ENCODE measurements at regions not wholly inside any gene's neighbourhood (a gene's known extent, or its start where the extent isn't known, plus 50 kb on each side); places are given as distances from the start of the nearest gene placed in this dataset.
A peak's percentile ranks its signal among the peaks of the same experiment; 100 is the strongest.

DNA sequence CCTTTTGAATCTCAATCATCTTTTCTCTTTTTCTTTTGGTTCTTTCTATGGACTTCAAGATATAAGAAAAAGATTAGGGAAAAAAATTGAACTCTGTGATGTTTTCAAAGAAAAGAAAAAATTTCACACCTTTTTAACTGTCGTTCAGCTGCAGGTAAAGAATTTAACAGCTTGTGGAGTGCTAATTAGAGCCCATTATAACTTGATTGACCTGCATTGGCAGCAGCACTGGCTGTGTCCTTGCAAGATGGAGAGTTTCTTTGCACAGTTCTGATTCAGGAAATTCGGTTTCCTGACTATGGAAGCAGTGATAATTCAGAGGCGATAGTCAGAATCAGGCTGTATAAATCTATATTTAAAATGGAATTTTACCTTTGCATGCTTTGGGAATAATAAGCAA, 183.2 kb upstream of the DACH1 start:
- DNase-seq (ENCODE audit: low read depth in 4 of 4, low spot score in 3 of 4) = no peak

DNA sequence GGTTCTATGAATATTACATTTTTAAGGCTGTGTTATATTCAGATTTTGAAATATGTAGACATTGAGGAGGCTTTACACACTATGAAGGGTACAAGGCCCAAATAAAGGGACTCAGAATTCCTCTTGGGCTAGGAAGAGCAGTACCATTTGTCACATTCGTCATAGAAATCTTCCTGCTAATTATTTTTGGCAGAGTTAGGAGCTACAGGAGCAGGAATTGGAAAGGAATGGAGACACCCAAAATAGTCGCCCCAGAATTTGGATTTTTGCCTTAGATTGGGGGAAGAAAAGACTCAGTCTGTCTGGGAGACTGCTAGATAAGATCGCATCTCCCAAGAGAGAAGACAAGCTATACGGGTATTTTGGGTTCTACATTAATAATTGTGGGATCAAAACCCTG, 176.4 kb upstream of the DACH1 start:
- DNase-seq (ENCODE audit: low read depth in 4 of 4, low spot score in 3 of 4) = no peak

DNA sequence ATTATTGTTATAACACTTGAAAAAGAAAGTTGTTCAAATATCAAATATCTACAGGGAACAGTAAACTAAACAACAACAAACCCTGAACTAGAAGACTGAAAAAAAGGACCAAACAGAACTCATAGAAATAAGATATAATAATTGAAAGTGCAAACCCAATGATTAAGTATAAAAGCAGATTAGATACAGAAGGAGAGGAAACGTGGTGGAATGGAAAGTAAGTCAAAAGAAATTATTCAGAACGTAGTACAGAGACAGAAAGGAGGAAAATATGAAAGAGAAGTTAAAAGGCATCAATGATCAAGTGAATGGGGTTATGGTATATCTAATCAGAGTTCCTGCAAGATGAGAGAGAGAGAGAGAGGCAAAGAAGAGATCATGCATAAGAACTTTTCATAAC, 174.2 kb upstream of the DACH1 start:
- no peak for DNase-seq (ENCODE audit: low read depth in 4 of 4, low spot score in 3 of 4)

DNA sequence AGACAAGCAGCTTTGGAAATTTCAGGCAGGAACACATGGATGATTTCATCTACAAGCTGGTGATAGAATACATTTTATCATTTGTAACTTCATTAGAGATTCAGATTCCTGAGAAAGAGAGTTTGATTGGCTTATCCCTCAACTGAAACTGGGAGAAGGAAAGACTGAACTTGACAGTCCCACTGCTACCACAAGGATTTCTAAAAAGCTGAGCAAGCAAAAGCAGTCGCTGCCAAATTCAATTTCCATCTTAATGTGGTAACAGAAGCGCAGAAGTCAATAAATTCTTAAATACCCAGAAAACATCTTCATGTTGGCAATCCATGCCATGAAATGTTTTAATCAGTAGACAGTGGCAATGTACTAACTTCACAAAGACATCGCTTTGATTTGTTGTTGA, 172.1 kb upstream of the DACH1 start:
- no peak for DNase-seq (ENCODE audit: low read depth in 4 of 4, low spot score in 3 of 4)

DNA sequence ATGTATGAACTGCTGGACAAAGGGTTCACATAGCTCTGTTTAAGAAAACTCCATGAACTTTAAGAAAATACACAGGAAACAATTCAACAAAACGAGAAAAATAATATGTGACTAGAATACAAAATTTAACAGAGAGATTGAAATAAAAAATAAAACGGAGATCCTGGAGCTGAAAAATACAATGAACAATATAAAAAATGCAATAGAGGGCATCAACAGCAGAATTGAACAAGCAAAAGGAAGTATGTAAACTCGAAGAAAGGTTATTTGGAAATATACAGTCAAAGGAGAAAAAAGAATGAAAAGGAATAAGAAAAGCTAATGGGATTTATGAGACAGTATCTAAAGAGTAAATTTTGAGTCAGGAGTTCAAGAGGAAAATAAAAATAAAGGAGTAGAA, 163.0 kb upstream of the DACH1 start:
- no peak for DNase-seq (ENCODE audit: low read depth in 4 of 4, low spot score in 3 of 4)

DNA sequence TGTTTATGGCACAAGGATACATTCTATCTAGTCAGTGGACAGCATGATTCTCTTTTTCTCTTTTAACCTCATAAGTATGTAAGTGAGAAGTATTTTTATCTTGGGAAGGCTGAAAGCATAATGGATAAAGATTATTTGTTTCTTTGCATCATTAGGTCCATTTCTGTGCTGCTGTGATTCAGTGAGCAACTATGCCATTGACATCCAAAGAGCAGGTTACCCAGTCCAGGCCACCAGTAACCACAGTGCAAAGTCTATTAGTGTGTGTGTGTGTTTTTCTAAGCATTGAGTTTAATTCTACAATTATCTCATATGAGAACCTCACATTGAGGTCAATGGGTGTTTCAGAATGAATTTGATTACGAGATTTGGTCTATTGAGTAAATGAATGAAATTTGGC, 158.8 kb upstream of the DACH1 start:
- no peak for DNase-seq (ENCODE audit: low read depth in 4 of 4, low spot score in 3 of 4)

DNA sequence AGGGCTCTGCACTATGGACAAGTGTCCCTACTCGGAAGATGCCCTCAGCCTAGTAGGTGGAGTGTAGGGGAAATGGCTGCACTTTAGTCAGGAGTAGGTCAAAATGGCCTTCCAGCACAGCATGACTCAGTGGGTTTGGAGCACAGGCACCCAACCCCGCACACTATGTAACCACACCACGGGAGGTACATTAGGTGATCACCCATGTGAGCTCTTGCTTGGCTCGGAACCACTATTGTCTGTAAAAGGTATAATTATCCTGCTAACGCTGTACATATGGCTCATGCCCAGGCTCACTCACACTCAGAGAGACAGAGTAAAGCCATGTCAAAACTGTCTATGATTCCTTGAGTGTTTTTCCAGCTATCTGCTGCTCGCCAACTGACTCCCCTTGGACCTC, 156.9 kb upstream of the DACH1 start:
- no peak for DNase-seq (ENCODE audit: low read depth in 4 of 4, low spot score in 3 of 4)

DNA sequence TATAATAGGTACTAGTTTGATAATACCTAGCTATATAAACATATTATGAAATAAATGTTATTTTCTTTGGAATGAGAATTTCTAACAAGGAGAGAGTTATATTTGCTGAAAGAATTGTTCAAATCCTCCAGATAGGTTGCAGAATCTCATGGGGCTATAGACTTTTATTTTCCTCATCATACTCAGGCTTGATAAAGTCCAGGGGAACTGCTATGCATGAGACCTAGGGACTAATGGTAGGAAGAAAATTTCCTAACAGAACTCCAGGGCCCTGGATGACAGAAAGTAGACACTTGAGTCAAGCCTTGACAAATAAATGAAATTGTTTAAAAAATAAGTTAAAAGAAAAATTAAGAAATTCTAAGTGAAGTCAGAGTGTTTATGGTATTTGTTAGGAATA, 138.5 kb upstream of the DACH1 start:
- DNase-seq (ENCODE audit: low read depth in 4 of 4, low spot score in 3 of 4) = no peak

DNA sequence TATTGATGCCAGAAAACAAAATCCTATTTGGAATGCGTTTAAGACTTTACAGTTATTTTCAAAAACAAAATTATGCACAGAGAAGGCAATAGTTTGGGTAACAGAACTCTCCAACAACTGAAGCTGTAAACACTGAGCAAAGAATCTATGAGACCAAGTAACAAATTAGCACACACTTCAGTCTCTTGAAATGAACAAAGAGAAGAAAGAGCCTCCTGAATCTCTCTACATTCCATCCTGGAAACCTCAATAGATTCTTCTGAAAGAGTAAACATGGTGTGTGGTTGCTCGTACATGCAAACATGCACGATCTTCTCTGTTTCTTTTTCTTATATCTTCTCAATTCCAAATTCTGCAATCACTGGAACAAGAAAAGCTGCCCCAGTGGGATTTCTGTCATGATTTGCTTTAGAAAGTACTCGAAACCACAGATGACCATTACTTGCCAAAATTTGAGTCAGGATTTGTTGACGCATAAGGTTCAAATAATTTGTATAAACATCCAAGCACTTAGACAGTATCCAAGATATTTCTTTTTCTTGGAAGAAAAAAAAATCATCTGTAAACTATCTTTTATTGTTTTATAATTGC, 137.9 kb upstream of the DACH1 start:
- no peak for DNase-seq (ENCODE audit: low read depth in 4 of 4, low spot score in 3 of 4)

DNA sequence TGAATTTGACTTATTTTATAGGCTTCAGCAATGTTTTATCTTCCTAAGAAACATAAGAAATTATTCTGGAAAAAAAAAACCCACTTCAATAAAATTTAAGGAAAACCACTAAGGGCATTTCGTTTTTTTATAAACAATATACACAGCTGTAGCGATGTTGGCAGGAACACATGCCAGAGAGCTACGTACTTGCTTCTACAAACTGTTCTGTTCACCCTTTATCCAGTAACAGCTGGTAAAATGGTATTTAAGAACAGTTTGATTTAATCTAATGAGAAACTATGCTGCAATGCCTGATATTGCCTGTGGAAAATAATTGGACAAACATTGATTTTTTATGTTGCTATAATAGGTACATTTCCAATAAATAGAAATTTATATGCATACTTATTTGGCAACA, 137.2 kb upstream of the DACH1 start:
- no peak for DNase-seq (ENCODE audit: low read depth in 4 of 4, low spot score in 3 of 4)

DNA sequence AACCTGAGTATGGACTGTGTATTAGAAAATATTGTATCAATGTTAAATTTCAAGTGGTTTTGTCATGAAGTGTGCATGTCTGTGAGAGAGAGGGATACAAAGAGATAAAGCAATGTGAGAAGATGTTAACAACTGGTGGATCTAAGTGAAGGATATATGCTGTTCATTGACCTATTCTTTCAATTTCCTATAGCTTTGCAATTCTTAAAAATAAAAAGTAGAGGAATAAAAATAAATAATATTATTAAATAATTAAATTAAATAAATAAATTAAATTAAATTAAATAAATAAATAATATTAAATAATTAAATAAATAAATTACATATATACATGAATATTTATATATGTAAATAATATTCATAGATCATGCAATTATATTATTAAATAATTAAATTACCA, 131.2 kb upstream of the DACH1 start:
- no peak for DNase-seq (ENCODE audit: low read depth in 4 of 4, low spot score in 3 of 4)

DNA sequence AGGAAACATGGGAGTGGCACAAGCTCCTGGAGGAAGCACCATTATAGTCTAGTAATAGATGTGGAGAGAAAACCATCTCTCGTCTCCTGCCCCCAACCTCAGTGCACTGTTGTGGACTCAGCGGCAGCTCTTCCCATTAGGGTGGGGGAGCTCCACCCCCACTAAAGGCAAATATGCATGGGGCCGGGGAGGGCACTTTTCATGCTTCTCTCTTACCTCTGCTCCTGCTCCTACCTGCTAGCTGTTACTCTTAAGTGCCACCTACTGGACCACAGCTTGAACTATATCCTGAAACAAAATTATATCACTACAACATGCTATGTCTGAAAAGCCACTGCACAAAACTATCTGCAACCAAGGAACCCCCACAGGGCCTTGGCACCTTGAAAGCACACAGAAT, 112.6 kb upstream of the DACH1 start:
- peak in 2 of 4 donors; percentile 0 to 4 for DNase-seq (ENCODE audit: low read depth in 4 of 4, low spot score in 3 of 4)

DNA sequence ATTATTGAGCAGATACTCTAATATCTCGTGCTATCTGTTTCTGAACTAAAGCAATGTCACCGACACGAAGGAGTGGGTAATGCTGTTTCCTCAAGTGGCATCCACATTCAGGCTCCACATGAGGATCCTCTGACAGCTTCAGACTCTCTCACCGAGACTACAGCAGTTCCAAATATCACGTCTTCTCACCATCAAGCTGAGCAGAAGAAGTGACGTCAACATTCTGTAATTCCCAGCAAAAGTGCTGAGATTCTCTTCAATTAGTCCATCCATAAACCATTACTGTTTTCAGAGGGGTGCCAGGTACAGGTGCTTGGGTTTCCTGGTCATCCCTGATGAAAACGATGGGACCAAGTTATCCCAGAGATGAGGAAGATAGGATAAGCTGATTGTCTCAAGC, 110.0 kb upstream of the DACH1 start:
- no peak for DNase-seq (ENCODE audit: low read depth in 4 of 4, low spot score in 3 of 4)

DNA sequence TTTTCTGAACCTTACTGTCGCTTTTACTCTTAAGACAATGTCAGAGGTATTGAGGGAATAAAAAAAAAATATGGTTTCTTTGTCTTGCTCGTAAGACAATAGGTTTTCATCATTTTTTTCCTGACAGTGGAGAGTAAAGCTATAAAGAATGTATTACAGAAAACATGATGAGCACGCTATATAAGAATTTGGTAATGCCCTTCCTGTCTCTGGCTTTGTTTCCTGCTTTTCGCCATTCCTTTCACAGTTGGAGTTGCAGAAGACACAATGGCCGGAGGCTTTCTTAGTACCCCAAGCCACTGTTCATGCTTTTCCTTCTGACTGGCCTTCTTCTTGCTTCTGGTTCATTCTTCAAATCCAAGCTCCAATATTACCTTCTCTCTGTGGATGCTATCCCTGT, 101.0 kb upstream of the DACH1 start:
- DNase-seq (ENCODE audit: low read depth in 4 of 4, low spot score in 3 of 4) = no peak

DNA sequence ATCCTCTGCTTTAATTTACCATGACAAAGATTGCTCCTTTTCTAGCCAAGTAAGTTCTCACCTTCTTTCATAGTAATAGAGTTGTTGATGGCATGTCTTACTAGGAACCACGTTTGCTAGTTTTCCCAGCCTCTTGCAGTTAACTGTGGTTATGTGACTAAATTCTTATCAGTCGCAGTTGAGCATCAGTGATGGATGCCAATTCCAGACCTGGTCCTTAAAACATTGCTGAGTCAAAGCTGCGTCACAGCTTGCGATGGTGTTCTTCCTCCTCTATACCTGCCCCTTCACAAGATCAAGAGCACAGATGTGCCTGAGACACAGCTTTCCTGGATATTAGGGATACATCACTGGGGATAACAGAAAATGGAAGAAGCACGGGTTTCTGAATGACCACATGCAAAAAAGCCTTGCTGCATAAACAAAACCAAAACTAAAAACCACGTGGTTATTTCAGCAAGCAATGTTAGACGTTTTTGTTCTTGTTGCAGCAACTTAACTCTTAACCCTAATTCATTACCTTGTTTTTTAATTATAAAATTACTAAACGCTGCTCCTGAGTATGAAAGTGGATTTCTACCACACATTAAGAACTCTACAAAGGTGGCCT, 97.6 kb upstream of the DACH1 start:
- no peak for DNase-seq (ENCODE audit: low read depth in 4 of 4, low spot score in 3 of 4)

DNA sequence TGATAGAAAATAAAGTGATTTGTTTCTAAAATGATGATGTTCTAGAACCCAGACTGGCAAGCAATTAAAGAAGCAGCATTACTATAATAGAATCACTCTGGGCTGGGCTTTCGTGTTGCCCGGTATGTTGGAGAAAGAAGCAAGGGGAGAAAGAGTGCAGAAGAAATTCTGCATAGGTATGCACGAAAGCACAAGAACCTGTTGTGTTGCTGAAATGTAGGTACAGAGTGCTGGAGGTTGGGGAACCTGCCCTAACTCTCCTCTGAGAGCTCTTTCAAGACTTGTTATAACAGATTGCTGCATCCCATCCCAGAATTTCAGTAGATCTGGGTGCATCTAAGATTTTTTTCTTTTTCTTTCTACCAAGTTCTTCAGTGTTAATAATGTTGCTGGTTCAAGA, 95.7 kb upstream of the DACH1 start:
- no peak for DNase-seq (ENCODE audit: low read depth in 4 of 4, low spot score in 3 of 4)

DNA sequence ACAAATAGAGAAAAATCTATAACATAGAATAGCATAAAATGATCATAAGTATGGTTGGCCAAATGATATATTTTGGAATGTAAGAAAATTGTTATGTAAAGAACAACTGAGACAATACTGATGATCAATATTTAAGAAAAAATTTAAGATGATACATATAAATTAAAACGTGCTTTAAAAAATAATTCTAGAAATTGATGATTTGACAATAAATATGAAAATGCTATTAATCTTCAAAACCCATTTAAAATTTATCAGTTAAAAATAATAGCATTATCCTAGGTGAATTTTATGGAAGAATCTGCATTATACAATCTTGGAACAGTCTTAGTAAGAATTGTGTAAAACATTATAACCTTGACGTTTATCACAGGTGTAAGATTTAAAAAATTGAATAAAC, 95.1 kb upstream of the DACH1 start:
- no peak for DNase-seq (ENCODE audit: low read depth in 4 of 4, low spot score in 3 of 4)

DNA sequence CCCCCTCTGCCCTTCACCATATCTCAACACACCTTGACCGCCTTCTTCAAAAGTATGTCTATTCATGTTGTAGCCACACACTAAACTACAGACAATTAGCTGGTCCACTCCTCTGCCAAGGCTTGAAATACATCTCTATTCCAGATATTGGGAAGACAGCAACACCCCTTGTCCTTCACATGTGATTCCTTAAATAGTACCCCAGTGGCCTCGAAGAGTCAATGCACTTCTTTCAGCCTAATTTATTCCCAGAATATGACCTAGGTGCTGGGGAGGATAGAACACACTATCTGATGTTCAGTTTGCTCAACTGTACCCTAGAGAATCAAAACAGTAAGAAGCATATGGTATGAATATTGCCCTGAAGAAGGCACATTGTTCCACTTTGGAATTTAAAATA, 82.4 kb upstream of the DACH1 start:
- DNase-seq (ENCODE audit: low read depth in 4 of 4, low spot score in 3 of 4) = no peak

DNA sequence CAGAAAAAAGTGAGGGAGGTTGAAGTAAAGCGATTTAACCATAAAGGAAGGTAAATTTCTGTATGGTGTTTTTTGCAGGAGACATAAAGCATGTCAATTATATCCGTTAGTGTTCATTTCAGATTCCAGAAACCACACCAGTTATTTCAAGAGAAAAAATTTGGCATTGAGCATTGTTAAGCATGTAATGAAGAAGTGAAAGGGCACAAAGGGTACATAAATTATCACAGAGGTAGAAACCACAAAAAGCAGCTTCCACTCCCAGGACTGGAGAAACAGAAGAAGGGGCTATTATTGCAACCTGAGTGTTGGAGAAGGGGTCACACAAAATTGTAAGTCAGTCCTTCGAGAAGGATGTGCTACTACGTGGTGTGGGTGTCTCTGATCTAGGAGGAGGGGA, 72.2 kb upstream of the DACH1 start:
- no peak for DNase-seq (ENCODE audit: low read depth in 4 of 4, low spot score in 3 of 4)

DNA sequence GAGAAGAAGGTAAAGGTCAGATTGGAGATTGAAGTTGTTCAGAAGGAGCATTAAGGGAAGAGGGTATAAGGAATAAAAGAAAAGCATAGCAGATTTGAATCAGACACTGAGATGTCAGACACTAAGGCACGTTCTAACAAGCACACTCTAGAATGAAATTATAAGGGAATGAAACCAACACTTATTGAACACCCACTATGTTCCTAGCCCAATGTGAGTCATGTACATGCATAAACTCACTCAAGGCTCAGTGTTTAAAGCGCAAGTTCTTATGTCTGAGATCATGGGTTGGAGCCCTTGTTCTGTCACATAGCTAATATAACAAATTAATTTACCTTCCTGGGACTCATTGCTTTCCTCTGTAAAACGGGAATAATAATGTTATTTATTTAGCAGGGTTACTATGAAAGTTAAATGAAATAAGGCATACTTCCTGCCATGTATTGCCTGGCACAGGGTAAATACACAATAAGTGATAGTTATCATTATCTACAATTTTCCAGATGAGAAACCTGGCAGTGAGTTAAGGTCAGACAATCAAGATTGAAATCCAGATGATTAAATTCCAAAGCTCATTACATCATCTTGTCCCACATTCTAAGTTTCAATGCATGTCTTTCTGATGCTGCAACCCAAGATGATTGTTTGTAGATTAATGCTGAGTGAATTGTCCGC, 68.3 kb upstream of the DACH1 start:
- no peak for DNase-seq (ENCODE audit: low read depth in 4 of 4, low spot score in 3 of 4)

DNA sequence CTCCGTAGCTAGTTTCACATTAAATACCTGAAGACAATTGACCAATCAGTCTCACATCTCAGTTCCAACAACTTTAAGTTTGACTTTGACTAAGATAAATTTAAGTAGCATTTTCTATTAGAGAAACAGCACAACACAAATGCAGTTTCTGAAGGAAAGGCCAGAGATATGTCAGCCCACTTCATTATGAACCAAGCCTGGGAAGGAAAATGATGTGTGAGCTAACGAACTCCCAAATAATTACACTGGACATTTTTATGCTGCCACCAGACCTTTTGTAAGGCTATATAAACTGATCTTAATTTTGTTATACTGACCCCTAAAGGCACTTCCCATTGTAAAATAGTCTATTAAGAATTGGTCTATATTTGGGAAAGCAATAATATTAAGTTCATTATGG, 57.9 kb upstream of the DACH1 start:
- no peak for DNase-seq (ENCODE audit: low read depth in 4 of 4, low spot score in 3 of 4)

DNA sequence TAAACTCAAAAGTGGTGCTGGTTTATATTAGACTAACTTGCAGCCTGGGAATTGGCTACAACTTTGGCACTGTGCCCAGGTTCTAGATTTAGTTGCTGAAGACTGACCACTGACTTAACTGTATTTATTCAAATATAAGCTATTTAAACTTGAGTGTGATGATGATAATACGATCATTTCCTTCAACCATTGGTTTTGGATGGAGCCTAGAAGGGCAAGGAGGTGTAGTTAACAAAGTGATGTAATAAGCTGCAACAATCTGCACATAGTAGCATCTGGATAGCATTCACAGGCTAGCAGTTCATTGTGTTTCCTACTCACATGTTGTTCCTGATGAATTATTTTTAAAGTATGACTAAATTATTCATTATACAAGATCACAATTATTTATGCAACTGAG, 55.2 kb upstream of the DACH1 start:
- DNase-seq (ENCODE audit: low read depth in 4 of 4, low spot score in 3 of 4) = no peak
